GM18502 (cell line): ENCODE measurements at regions not wholly inside any gene's neighbourhood (a gene's known extent, or its start where the extent isn't known, plus 50 kb on each side); places are given as distances from the start of the nearest gene placed in this dataset.

Experiments
- ATAC-seq: cut with Tn5 transposase; IDR thresholded peaks from one replicate; pipeline ENCODE4 v1.9.1; 2021; ENCODE audit warnings: mild to moderate bottlenecking; ENCODE audit not compliant: unreplicated experiment, poor library complexity

- no peak for ATAC-seq
These were observed 518.4 kb upstream of the CAMK1G start for GRCh38 chr1:209064850-209065706.

GRCh38 chr1:209072481-209072880 lies 511.0 kb upstream of the CAMK1G start:
- no peak for ATAC-seq

GRCh38 chr1:209073879-209074278 lies 509.6 kb upstream of the CAMK1G start:
- no peak for ATAC-seq

GRCh38 chr1:209074575-209075250 lies 508.8 kb upstream of the CAMK1G start:
- ATAC-seq = no peak

- peak; percentile 49 for ATAC-seq
These were observed 506.8 kb upstream of the CAMK1G start for GRCh38 chr1:209076688-209077087.

- no peak for ATAC-seq
These were observed 503.2 kb upstream of the CAMK1G start for GRCh38 chr1:209080170-209080781.

GRCh38 chr1:209086486-209087192 lies 496.9 kb upstream of the CAMK1G start:
- peak; percentile 94 for ATAC-seq

- ATAC-seq = no peak
These were observed 489.1 kb upstream of the CAMK1G start for GRCh38 chr1:209094384-209094783.

- ATAC-seq = no peak
These were observed 487.6 kb upstream of the CAMK1G start for GRCh38 chr1:209095627-209096595.

- ATAC-seq = no peak
These were observed 483.1 kb upstream of the CAMK1G start for GRCh38 chr1:209100460-209100859.

GRCh38 chr1:209101106-209101505 lies 482.4 kb upstream of the CAMK1G start:
- ATAC-seq = no peak

GRCh38 chr1:209102120-209102519 lies 481.4 kb upstream of the CAMK1G start:
- no peak for ATAC-seq

- ATAC-seq = no peak
These were observed 481.0 kb upstream of the CAMK1G start for GRCh38 chr1:209102531-209102930.

- peak; percentile 70 for ATAC-seq
These were observed 480.4 kb upstream of the CAMK1G start for GRCh38 chr1:209103092-209103491.

GRCh38 chr1:209104646-209105045 lies 478.9 kb upstream of the CAMK1G start:
- no peak for ATAC-seq

- ATAC-seq = no peak
These were observed 477.8 kb upstream of the CAMK1G start for GRCh38 chr1:209105701-209106100.

GRCh38 chr1:209106237-209106741 lies 477.2 kb upstream of the CAMK1G start:
- ATAC-seq = no peak

GRCh38 chr1:209106861-209107260 lies 476.7 kb upstream of the CAMK1G start:
- ATAC-seq = no peak

GRCh38 chr1:209107535-209107934 lies 476.0 kb upstream of the CAMK1G start:
- peak; percentile 60 for ATAC-seq
